Thyroid gland (tissue), 4 donors: ENCODE measurements at regions not wholly inside any gene's neighbourhood (a gene's known extent, or its start where the extent isn't known, plus 50 kb on each side); places are given as distances from the start of the nearest gene placed in this dataset.

ENCODE experiments used
- CTCF ChIP-seq, 6 experiments: fragments of 200-600 bp in 3 of 6; fragments of 450-650 bp in 3 of 6; sonication (generic) in 3 of 6; IDR thresholded peaks; one replicate each; pipeline ENCODE4 v1.5.1; 2016 to 2019; ENCODE audit warnings: antibody characterized with exemption in 6 of 6, mild to moderate bottlenecking in 2 of 6, inconsistent platforms in 1 of 6, moderate library complexity in 1 of 6
- POLR2A ChIP-seq, 2 donors: fragments of 450-650 bp; IDR thresholded peaks; one replicate each; pipeline ENCODE4 v1.6.1; 2017; ENCODE audit warnings: antibody characterized with exemption in 2 of 2, mild to moderate bottlenecking in 2 of 2, moderate library complexity in 1 of 2

GRCh38 chr9:119852390-119852789 lies 483.2 kb upstream of the BRINP1 start:
- TF ChIP-seq POLR2A (IDR thresholded peaks at IDR 0.05) (no peak), CTCF (IDR thresholded peaks at IDR 0.05) (no peak)
